ENCODE measurements at regions not wholly inside any gene's neighbourhood (a gene's known extent, or its start where the extent isn't known, plus 50 kb on each side); places are given as distances from the start of the nearest gene placed in this dataset.

- TF ChIP-seq, protein P1, sequence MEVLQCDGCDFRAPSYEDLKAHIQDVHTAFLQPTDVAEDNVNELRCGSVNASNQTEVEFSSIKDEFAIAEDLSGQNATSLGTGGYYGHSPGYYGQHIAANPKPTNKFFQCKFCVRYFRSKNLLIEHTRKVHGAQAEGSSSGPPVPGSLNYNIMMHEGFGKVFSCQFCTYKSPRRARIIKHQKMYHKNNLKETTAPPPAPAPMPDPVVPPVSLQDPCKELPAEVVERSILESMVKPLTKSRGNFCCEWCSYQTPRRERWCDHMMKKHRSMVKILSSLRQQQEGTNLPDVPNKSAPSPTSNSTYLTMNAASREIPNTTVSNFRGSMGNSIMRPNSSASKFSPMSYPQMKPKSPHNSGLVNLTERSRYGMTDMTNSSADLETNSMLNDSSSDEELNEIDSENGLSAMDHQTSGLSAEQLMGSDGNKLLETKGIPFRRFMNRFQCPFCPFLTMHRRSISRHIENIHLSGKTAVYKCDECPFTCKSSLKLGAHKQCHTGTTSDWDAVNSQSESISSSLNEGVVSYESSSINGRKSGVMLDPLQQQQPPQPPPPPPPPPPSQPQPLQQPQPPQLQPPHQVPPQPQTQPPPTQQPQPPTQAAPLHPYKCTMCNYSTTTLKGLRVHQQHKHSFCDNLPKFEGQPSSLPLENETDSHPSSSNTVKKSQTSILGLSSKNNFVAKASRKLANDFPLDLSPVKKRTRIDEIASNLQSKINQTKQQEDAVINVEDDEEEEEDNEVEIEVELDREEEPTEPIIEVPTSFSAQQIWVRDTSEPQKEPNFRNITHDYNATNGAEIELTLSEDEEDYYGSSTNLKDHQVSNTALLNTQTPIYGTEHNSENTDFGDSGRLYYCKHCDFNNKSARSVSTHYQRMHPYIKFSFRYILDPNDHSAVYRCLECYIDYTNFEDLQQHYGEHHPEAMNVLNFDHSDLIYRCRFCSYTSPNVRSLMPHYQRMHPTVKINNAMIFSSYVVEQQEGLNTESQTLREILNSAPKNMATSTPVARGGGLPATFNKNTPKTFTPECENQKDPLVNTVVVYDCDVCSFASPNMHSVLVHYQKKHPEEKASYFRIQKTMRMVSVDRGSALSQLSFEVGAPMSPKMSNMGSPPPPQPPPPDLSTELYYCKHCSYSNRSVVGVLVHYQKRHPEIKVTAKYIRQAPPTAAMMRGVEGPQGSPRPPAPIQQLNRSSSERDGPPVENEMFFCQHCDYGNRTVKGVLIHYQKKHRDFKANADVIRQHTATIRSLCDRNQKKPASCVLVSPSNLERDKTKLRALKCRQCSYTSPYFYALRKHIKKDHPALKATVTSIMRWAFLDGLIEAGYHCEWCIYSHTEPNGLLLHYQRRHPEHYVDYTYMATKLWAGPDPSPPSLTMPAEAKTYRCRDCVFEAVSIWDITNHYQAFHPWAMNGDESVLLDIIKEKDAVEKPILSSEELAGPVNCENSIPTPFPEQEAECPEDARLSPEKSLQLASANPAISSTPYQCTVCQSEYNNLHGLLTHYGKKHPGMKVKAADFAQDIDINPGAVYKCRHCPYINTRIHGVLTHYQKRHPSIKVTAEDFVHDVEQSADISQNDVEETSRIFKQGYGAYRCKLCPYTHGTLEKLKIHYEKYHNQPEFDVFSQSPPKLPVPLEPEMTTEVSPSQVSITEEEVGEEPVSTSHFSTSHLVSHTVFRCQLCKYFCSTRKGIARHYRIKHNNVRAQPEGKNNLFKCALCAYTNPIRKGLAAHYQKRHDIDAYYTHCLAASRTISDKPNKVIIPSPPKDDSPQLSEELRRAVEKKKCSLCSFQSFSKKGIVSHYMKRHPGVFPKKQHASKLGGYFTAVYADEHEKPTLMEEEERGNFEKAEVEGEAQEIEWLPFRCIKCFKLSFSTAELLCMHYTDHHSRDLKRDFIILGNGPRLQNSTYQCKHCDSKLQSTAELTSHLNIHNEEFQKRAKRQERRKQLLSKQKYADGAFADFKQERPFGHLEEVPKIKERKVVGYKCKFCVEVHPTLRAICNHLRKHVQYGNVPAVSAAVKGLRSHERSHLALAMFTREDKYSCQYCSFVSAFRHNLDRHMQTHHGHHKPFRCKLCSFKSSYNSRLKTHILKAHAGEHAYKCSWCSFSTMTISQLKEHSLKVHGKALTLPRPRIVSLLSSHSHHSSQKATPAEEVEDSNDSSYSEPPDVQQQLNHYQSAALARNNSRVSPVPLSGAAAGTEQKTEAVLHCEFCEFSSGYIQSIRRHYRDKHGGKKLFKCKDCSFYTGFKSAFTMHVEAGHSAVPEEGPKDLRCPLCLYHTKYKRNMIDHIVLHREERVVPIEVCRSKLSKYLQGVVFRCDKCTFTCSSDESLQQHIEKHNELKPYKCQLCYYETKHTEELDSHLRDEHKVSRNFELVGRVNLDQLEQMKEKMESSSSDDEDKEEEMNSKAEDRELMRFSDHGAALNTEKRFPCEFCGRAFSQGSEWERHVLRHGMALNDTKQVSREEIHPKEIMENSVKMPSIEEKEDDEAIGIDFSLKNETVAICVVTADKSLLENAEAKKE (CRISPR knock-in tag; IDR thresholded peaks at IDR 0.05): no peak
- TF ChIP-seq NANOG (IDR thresholded peaks at IDR 0.05; ENCODE audit: borderline replicate concordance) (no peak), REST (IDR thresholded peaks at IDR 0.05; ENCODE audit: unreplicated experiment) (no peak), POLR2AphosphoS5 (IDR thresholded peaks at IDR 0.05; ENCODE audit: low read depth) (no peak), EZH2phosphoT487 (IDR thresholded peaks at IDR 0.05; ENCODE audit: unreplicated experiment) (no peak), EZH2 (IDR thresholded peaks at IDR 0.05; ENCODE audit: low read depth, unreplicated experiment) (no peak), ZNF331 (CRISPR knock-in tag; IDR thresholded peaks at IDR 0.05; ENCODE audit: low read depth) (no peak), JUNB (IDR thresholded peaks at IDR 0.05; ENCODE audit: unreplicated experiment) (no peak)
- TF ChIP-seq, protein P2, sequence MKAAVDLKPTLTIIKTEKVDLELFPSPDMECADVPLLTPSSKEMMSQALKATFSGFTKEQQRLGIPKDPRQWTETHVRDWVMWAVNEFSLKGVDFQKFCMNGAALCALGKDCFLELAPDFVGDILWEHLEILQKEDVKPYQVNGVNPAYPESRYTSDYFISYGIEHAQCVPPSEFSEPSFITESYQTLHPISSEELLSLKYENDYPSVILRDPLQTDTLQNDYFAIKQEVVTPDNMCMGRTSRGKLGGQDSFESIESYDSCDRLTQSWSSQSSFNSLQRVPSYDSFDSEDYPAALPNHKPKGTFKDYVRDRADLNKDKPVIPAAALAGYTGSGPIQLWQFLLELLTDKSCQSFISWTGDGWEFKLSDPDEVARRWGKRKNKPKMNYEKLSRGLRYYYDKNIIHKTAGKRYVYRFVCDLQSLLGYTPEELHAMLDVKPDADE (IDR thresholded peaks at IDR 0.05): no peak
Measured at GRCh38 chr16:13540771-13541170, 379.2 kb upstream of the ERCC4 start (continued).
